ENCODE measurements at regions not wholly inside any gene's neighbourhood (a gene's known extent, or its start where the extent isn't known, plus 50 kb on each side); places are given as distances from the start of the nearest gene placed in this dataset.

DNA sequence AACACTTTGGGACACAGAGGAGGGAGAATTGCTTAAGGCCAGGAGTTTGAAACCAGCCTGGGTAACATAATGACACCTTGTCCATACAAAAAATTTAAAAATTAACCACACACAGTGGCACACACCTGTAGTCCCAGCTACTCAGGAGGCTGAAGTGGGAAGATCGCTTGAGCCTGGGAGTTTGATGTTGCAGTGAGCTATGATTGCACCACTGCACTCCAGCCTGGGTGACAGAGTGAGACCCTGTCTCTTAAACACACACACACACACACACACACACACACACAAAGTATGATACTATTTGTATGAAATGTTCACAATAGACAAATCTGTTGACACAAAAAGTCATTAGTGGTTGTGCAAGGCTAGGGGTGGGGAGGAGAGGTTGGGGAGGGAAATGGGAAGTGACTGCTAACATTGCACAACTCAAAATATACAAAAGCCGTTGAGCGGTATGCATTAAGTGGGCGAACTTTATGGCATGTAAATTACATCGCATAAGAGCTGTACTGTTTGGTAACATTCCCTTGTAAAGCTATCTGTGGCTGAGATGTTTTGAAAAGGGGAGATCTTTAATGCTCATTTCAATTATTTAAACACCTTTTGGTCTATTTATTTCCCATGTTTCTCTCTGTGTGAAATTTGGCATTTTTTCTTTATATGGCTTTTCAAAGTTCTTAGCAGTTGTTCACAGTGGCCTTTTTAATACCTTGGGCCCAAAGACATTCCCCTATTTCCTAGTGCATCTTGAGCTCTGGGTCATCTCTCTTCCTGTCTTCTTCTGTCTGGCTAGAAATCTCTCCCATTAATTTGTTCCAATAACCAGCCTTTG is 58.9 kb upstream of the ZNF516 start:
- intact Hi-C loops (cut with micrococcal nuclease): no loop called here

DNA sequence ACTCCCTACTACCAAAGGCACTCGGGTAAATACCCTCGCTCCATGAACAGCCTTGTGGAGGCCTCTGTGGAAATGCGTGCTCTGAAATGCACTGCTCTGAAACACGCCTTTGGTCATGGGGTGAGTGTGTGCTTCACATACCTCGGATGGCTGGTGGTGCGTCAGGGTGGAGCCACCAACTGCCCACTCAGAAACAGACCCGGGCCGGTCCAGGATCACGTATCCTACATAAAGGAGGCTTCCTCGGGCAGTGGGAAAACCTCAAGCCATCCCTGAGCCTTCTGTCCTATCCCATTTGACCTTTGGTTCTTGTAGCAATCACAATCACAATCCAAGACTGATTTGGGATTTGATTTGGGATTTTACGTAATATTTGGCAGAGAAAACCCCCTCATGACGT is 53.5 kb upstream of the ZNF516 start:
- intact Hi-C loops (cut with micrococcal nuclease): no loop called here

DNA sequence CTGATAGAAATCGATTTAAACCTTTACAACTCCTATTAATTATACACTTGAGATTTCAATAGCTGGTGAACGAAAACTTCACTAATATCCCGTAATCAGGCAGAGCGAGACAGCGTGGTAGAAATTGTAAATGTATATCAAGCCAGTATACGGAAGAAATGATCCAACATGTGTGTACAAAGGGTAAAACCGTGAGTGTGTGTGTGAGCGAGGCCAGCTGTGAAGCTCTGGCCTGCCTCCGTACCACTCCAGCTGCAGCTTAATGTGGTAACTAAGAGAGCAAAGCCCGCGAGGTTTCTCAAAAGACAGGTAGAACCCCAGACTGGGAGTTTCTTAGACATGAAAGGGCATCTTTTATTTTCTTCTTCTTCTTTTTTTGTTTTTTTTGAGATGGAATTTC is 52.3 kb upstream of the ZNF516 start:
- intact Hi-C loops (cut with micrococcal nuclease): no loop called here

DNA sequence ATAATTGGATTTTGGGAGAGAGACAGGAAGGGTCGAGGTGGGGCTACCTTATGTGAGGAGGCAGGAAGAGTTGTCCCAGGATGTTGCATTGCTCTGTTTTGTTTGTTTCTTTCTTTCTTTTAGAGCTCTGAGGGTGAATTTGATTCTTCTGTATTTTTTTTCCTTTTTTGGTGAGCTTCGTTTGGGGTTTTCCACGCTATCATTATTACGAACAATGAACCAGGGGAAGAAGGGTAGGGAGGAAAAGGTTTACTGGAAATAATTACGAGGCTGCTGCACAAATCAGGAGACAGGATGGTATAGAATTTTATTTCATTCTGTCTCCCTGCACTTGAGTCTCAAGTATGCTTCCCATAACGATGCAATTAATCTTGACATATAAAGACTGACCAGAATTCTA is 51.4 kb upstream of the ZNF516 start:
- intact Hi-C loops (cut with micrococcal nuclease): no loop called here

DNA sequence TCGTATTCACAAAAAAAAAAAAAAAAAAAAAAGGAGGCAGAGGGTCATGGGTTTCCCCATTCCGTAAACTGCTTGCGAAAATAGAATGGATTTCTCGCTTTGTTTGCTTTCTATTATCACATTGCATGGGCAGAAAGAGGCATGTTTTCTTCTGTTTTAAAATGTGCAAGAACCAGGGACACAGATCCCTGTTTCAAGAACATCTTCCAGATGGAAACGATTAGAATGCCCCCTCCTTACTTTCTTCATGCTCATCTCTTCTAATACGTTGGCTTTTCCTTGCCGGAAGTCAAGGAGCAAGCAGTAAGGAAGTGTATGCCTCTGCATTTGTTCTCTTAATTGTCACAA is 51.0 kb upstream of the ZNF516 start:
- intact Hi-C loops (cut with micrococcal nuclease): no loop called here

DNA sequence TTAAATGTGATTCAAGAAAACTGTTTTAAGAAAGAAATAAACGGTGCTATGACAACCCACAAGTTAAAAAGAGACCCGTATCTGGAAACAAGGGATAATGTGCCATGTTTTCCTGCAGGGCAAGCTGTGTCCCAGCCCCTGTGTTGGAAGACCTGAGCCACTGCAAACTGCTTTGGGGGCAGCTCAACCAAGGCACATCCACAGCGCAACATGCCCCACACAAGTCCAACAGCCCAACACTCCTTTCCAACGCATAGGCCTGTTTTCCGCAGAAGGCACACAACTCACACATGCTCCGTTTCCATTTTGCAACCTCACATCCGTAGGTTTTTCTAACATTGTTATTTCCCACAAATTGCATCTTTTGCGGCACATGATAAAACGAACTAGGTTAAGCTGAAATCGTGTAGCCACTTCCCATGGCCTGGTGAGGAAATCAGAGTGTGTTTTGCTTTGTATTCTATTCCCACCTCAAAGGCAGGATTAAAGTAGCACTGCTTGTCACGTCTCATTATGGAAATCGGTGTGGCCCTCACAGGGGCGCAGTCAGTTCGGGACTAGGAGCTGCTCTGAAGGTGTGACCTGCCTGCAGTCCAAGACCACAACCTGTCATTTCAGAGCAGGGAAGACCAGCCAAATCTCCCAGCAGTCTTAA is 50.5 kb upstream of the ZNF516 start:
- intact Hi-C loops (cut with micrococcal nuclease): no loop called here

DNA sequence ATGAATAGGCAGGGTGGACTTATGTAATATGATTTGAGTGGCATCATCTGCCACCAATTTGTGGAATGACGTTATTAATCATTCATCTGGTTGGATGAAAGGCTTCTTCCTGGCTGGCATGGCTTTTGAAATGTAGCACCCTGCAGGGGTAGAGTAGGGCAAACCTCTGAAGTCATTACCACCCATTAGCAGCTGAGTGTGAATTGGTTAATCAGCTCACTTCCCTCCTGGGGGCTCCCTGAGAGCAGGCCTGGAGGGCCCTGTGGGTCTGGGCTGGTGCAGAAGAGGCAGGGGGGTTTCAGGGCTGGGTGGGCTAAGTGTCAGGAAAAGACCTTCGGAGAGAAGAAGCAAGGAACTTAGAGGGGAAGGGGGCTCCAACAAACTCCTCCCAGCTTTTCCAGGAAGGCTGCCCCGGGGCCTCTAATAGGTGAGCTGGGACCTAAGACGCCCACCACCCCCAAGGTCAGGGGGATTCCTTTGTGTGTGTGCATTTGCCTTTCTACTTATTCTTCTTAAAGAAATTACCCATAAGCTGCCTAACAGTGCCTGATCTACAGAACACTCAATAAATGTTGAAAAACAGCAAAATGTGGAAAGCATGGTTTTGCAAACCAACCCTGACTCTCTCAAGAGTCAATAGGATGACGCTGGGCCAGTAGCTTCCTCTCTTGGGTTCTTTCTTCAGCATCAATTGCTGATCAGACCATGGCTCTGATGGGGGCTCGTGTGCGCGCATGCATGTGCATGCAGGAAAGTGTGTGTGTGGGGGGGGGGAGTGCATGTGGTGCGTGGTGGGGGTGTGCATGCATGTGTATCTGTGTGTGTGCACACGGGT is 49.7 kb upstream of the ZNF516 start:
- intact Hi-C loops (cut with micrococcal nuclease): no loop called here

Data from T-helper 1 cell treated with Interleukin-12 subunit alpha and Interleukin-12 subunit beta and Interleukin-4 antibody, amounts not matched to agents 30 ng/mL and 1 ng/mL, for 36 hours (primary cell).